Fibroblast of skin of back (primary cell): ENCODE measurements at regions not wholly inside any gene's neighbourhood (a gene's known extent, or its start where the extent isn't known, plus 50 kb on each side); places are given as distances from the start of the nearest gene placed in this dataset.
"Not testable (repeated sequence)": the region's sequence is repeated elsewhere in the genome, so short reads cannot be mapped to it uniquely, and the experiment has no call there.

Experiments
- DNase-seq: peaks from one replicate; pipeline ENCODE4 v3.0.0-alpha.2; 2013

DNA sequence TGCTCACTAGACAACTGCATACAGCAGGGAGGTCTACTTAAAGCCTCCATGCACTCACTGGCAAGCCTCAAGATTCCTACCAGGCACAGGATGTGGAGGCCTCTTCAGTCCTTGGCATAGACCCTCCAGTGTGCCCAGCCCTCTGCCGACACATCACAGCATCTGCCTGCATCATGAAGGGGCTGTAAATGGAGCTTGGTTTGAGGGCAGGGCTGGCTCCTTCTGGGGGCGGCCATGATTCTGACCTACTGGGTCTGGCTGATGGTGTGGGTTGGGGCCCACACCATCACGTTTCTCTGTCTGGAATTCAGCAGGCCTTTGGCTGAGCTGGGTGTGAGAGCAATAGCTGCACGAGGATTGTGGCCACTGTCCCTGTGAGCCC is 84.9 kb upstream of the SHB start:
- no peak for DNase-seq

DNA sequence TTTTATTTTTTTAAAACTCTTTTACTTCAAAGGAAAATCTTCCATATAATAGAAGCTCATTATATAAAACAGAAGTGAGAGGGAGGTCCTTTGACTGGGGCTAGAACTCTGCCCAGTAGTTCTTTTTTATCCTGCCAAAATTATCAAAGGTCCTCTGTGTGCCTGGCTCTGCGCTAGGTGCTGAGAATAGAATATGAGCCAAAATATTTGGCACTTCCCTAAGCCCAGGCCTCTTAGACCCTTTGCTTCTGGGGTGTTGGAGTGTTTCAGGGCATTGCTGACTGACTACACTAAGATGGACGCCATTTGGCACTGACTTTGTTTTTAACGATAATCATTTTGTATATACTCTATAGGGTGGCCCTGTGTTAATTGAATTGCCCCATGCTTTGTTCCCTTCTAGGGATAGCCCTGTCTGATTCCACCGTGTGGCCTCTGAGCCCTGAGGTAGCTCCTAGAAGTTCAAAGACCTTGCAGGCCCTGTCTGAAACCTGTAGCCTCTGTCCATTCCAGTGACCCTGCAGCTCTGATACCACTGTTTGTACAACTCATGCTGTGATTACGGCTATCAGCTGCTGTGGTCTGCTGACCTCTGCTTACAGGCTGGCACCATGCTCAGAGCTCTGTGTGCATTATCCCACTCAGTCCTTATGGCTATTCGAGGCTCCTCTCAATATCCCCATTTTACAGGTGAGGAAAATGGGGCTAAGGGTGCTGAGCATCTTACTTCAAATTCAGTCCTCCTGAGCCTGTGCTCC is 84.3 kb upstream of the SHB start:
- no peak for DNase-seq

DNA sequence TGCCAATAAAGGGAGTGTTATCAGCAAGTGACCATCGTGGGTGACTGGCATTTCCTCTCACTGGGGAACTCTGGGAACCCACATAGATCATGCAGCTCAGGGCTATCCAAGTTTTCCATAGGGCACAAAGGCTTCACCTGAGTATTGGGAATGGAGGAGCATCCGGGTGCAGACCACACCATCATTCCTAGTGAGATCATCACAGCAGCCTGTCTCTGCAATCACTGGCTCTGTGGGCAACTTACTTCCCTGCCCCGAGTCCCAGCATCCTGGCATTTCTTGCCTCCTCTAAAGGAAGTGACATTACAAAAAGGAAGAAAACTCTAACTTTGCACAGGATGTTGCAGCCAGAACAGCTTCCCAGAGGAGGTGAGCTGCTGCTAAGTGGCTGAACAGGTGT is 80.6 kb upstream of the SHB start:
- no peak for DNase-seq

DNA sequence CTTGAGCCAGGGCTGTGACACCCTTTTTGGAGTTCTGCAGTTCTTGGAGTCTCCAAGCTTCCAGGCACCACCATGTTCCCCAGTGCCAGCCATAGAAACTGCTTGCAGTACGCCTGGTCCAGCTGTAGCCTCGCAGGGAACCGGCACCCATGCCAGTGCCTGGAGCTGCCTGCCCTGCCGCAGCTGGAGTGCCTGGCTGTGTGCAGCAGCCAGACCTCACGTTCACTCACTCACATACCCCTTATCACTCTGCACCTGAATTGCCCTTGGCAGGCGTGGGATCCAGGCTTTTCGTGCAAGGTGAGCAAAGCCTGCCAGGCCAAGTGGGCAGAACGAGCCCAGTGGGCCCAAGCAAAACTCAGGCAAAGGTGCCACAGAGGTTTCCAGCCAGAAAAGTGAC is 77.8 kb upstream of the SHB start:
- DNase-seq = no peak

DNA sequence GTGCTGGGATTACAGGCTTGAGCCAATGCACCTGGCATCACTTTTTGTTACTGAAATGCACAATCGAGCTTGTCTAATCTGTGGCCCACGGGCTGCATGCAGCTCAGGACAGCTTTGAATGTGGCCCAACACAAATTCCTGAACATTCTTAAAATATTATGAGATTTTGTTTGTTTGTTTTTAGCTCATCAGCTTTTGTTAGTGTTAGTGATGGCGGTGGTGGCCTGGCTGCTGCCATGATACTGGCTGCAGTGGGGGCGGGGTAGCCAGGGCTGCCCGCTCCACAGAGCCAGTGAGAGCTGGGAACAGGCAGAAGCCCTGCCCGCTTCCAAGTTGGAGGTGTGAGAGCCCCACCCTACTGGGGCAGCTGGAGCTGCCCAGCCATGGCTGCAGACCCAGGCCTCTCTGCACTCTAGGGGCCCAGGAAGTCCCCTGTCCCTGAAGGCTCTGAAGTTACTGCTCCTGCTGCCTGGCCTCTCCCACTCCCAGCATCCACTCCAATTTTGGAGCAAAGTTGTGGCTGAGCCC is 76.6 kb upstream of the SHB start:
- DNase-seq = no peak

DNA sequence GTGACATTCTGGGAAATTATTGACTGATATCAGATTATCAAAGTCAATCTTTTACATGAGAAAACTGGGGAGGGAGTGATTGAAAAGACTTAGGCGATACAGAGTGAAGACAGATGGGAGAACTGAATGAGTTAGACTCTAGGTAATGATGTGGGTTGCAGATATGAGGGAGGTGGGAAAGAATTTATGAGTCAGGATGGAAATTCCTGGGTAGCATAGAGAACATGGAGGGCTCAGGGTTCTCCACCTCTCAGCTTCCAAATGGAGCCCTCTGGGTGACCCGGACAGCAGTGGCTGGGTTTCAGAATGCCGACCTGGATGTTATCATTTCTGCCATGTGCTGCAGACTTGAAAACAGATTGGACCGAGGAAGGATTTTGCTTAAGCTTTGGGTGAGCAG is 75.4 kb upstream of the SHB start:
- peak; percentile 60 for DNase-seq

DNA sequence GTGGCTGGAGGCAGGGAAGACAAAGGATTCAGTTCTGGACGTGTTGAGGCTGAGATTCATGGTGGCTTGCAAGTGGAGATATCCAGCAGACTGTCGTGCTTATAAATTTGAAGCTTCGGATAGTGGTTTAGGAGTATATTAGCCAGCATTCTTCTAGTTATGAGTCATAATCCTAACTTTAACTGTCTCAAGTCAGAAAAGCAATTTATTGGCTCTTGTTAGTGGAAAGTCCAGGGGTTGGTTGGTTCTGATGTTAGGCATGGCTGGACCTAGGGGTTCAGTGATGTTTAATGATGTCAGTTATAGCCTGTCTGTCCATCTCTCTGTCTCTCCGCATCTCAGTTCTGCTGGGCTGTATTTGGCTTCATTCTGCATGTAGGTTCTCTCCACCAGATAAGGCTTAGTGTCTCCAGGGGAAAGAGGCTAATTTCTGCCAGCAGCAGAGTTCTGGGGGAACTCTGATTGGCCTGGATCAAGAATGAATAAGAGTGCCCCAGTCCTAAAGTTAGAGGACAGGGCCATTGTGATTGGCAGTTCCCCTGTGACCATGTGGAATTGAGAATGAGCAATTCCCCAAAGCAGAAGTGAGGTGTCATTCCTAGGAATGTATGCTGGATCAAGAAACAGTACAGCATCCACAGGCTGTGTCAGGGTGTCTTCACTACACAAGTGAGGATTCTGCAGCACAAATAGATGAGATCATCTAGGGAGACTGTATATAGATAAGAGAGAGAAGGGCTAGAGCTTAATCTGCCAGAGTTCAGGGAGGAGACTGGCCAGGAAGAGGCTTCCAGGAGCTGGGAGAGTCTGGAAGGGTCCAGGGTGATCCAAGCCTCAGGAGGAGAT is 72.9 kb upstream of the SHB start:
- peak; percentile 86 for DNase-seq

DNA sequence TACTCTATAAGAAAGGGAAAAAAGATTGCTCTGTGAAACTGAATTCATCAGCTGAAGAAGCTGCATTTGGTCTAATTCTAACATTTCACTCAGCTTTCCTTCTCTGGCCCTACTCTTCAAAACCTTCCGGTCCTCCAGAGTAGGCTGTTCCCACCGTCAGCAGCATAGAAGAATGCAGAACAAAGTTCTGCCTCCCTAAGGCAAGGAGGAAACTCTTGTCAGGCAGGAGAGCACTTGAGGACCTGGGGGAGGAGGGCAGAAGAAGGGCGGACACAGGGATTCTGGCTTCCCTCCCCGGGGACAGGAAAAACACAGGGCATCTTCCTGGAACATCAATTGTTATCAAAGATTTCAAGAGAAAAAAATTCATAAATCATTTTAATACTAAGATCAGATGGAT is 69.2 kb upstream of the SHB start:
- no peak for DNase-seq

DNA sequence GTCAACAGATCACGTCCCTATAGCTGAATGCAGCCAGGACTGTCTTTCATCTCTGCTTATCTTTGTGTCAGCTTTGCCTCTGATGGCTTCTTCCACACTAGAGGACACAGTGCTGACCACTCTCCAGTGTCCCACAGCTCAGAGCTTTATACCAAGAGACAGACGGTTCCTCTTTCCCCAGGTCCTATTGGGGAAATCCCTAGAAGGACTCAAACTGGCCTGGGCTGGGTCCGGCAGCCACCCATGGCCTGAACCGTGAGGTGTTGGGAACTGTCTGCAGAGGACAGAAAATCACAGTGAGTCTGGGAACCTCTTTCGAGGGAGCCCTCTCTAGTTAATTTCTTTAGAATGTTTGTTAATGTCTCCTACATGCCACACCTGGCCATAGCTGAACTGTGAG is 68.3 kb upstream of the SHB start:
- DNase-seq = no peak

DNA sequence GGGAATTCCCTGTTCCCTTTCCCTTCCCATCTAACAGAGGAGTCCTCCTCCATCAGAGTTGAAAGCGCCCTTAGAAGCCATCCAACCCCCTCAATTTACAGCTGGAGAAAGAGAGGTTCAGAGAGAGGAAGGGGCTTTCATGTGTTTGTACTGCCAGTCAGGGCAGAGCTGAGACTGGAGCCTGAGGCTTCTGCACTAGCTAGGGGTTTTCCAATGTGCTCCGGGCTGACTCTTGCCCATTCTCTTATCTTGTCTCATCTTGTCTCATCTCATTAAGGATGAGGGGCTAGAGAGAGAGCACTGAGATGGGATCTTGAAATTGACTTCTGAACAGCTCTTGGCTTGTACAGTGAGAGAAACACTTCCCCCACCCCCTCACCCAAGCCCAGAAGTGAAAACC is 67.4 kb upstream of the SHB start:
- no peak for DNase-seq

DNA sequence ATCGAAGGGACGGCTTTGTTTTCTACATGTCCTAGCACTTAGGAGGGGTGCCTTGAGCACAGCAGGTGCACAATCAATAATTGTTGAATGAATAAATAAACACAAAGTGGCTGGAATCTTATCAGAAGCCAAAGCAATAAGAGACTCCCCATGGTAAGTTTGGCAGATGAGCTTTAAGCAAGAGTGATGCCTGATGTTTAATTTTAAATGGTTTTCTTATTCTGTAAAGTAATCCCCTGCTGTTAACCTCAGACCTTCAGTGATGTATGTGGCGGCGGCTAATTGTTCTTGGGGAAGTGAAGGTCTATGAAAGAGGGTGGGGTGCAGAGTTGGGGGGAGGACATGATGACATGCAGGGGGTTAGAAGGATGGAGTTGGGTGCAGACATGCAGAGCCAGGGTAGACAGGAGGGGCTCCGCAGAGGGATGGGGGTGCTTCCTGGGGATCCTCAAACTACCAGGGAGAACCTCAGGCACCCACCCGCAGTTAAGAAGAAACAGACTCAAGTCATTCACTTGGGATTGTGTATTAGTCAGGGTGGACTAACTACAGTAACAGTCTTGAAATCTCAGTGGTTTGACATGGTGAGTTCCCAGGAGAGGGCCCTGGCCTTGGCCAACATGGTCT is 65.7 kb upstream of the SHB start:
- no peak for DNase-seq

DNA sequence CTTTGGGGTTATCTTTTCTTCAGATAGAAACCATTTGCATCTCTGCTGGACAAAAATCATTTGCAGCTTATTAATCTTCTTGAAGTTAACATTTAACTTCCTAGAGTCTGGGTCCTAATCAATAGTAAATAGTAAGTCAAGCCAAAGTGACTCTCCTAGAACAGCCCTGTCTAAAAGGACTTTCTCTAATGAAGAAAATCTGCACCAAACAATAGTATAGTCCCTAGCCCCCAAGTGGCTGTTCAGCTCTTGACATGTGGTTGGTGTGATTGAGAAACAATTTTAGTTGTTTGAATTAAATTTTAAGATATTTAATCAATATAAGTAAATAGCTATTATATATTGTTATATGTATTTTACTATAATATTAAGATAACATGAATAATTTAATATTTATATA is 64.6 kb upstream of the SHB start:
- no peak for DNase-seq

DNA sequence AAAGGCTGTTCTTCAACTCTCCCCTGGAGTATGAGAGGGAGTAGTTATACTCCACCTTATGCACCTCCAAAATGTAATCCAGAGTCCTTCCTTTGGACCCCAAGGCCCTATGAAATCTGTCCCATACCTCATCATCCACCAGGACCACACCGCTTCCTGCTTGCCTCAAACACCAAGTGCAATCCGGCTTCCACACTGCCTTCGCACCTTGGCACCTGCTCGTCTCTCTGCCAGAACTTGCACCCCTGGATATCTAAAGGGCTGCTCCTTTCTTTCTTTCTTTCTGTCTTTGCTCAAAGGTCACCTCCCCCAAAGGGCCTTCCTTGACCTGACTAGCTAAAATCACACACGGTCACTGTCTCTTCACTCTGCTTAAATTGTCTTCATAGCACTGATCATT is 63.9 kb upstream of the SHB start:
- DNase-seq = no peak

DNA sequence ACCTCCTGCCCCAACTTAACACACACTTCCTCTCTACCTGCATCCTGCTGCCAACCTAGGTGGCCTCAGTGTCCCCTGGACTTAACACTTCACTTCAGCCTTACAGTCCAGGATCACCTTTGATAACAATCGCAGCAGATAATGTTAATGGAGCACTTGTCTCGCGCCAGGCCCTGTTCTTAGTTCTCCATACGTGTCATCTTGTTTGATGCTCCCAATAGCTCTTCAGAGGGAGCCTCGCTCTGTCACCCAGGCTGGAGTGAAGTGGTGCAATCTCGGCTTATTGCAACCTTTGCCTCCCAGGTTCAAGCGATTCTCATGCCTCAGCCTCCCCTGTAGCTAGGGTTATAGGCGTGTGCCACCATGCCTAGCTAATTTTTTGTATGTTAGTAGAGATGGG is 62.7 kb upstream of the SHB start:
- no peak for DNase-seq

DNA sequence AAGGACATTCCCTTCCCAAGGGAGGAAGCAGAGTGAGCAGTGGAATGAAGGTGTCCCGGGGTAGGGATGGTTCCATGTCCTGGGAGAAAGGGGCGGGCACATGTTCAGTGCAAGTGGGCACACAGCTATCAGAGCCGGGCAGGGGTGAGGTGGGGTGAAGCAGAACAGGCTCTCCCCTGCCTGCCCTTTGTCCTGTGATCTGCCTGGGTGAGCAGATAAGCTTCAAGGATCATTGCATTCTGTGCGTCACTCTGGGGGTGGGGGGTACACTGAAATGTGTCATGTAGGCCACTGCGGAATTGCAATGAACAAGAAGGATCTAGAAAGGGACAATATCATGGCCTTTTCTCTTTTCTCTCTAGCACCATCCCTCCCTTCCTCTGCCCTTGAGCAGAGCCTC is 61.7 kb upstream of the SHB start:
- no peak for DNase-seq

DNA sequence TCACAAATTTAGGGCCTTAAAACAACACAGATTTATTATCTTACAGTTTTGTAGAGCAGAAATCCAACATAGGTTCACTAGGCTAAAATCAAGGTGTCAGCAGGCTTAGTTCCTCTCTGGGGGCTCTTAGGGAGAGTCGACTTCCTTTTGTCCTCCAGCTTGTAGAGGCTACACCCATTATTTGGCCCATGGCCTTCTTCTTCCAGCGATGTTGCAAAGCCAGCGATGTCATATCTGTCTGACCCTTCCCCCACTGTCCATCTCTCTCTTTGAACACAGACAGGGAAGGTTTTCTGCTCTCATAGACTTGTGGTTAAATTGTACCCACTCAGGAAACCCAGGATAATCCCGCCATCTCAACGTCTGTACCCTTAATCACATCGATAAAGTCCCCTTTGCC is 60.3 kb upstream of the SHB start:
- DNase-seq = no peak

DNA sequence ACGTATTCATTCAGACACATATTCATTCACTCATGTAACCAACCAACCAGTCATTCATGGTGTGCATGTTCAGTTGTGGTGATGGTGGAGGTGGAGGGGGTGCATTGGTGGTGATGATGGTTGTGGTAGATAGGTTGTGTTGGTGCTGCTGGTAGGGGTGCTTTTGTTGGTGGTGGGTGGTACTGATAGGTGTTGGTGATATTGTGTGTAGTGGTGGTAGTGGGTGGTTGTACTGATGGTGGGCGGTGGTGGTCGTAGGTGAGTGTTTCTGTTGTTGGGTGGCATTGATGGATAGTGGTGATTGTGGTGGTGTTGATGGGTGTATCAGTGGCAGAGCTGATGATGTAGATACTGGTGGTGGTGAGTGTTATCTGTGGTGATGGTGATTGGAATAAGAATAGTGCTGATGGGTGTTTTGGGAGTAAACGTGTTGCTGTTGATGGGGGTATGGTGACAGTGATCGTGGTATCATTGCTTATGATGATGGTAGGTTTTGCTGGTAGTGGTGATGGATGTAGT is 59.8 kb upstream of the SHB start:
- no peak for DNase-seq

DNA sequence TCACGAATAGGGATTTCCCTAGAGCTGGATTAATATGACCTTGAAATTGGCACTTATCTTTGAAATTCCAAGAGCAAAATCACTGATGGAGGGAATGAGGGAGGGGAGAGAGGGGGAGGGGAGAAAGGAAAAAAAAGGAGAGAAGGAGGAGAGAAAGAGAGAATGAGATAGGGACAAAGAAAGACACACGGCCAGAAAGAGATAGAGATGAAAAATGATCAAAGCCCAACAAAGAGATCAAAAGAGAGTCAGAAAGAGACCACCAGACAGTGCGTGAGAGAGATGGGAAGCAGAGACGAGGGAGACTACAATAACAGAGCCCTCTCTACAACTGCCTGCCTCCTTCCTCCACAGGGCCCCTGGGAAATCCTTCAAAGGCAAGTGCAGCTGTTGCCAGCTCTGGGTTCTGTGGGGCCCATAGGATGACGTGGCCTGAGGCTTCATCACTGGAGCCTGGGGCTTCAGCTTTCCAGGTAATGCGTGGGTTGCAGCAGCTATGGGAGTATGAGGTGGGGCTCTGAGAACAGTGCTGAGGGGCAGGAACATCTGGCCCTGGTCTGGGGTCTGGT is 58.3 kb upstream of the SHB start:
- peak; percentile 4 for DNase-seq

DNA sequence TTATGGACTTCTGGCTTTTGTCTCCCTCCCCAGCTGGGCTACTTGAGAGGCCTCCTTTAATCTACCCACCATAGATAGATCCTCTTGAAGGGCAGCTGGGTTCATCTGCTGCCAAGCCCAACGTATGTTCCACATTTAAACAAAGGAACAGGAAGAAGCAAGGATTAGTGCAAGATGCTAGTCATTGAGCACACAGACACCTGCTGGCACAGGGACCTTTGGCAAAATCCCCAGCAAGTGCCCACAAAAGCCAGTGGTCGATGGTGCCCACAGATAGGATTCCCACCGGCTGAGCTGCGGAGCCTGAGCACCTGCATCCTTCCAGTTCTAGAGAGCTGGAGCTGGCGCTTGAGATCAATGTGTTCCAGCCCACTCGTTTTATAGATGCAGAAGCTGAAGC is 57.7 kb upstream of the SHB start:
- no peak for DNase-seq

DNA sequence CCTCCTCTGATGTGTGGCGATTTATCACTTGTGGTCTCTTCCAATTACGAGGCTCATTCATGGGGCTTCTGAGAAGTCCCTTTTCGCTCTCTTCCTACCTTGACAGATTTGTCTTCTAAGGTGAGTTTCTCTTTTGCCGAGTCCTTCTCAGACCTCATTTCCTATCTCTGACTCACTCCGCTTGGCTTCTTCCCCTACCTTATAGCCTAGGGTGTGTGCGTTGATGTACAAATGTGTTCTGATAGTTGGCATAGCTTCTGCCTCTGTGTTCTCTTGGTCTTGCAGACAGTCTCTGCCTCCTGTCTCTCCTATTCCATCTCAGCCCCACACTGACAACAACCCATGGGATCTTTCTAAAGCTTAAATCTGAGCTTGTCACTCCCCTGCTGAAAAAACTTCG is 56.9 kb upstream of the SHB start:
- DNase-seq = no peak

DNA sequence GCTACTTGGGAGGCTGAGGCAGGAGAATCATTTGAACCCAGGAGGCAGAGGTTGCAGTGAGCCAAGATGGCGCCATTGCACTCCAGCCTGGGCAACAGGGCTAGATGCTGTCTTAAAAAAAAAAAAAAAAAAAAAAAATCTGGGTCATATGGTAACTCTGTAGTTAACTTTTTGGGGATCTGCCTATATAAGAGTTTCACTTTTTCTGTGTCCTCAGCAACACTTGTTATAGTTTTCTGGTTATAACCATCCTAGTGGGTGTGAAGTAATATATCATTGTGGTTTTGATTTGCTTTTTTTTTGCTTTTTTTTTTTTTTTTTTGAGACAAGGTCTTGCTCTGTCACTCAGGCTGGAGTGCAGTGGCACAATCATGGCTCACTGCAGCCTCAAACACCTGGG is 54.3 kb upstream of the SHB start:
- DNase-seq = not testable (repeated sequence)

DNA sequence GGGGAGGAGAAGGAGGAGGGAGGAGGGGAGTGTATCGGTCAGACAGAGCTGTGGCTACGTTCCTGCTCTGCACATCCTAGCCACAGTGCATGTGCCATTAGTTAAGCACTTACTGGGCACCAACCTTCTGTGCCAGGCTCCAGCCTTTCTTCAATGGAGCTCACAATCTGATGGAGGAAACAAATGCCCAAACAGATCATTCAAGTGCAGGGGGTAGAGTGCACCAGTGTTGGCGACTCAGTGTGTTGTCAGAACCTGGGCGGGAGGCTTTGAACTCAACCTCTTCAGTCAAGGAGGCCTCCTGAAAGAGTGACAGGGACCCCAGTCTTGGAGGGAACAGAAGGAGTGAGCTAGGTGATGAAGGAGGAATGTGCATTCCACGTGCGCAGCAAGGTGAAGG is 51.9 kb upstream of the SHB start:
- no peak for DNase-seq
